Endothelial cell of umbilical vein (primary cell): ENCODE measurements at regions not wholly inside any gene's neighbourhood (a gene's known extent, or its start where the extent isn't known, plus 50 kb on each side); places are given as distances from the start of the nearest gene placed in this dataset.

Experiments
- CTCF ChIP-seq, 2 donors: IDR thresholded peaks; 1 replicate in 1 of 2; 2 replicates in 1 of 2; pipeline ENCODE4 v1.5.1; 2011; ENCODE audit warnings: low read length in 2 of 2, mild to moderate bottlenecking in 2 of 2, moderate library complexity in 2 of 2, control low read depth in 1 of 2, inconsistent platforms in 1 of 2, low read depth in 1 of 2; ENCODE audit not compliant: insufficient read depth in 1 of 2; ENCODE audit errors: extremely low read depth in 1 of 2
- EZH2 ChIP-seq: IDR thresholded peaks from 2 replicates; pipeline ENCODE4 v1.6.1; 2012; ENCODE audit warnings: borderline replicate concordance, low read depth, mild to moderate bottlenecking, moderate library complexity, low read length, inconsistent platforms; ENCODE audit not compliant: severe bottlenecking
- JUN ChIP-seq: IDR thresholded peaks from 2 replicates; pipeline ENCODE4 v1.6.1; 2011; ENCODE audit warnings: borderline replicate concordance, low read depth; ENCODE audit not compliant: insufficient read length, insufficient read depth
- MAX ChIP-seq: IDR thresholded peaks from 2 replicates; pipeline ENCODE4 v1.6.1; 2011; ENCODE audit not compliant: insufficient read depth, insufficient read length
- MYC ChIP-seq: IDR thresholded peaks from one replicate; pipeline ENCODE4 v1.6.1; 2011; ENCODE audit warnings: mild to moderate bottlenecking, low read depth, low read length
- POLR2A ChIP-seq: IDR thresholded peaks from 2 replicates; pipeline ENCODE4 v1.6.1; 2012; ENCODE audit warnings: low read depth, mild to moderate bottlenecking, control low read depth, low read length
- POLR2AphosphoS5 ChIP-seq: IDR thresholded peaks from 2 replicates; pipeline ENCODE4 v1.6.1; 2012; ENCODE audit warnings: low read depth, mild to moderate bottlenecking, control low read depth, low read length, moderate library complexity; ENCODE audit not compliant: insufficient read depth

GRCh38 chr10:85098835-85099521, 770.6 kb downstream of the CCSER2 start:
- no peak for TF ChIP-seq CTCF (IDR thresholded peaks at IDR 0.05; ENCODE audit: extremely low read depth in 1 of 2, insufficient read depth in 1 of 2, low read depth in 1 of 2, low read length in 2 of 2)
- TF ChIP-seq POLR2A, result no peak
- no peak for TF ChIP-seq EZH2
- no peak for TF ChIP-seq POLR2AphosphoS5
- no peak for TF ChIP-seq MAX
- no peak for TF ChIP-seq MYC
- TF ChIP-seq JUN, result no peak
